Stimulated activated naive CD8-positive, alpha-beta T cell treated with anti-CD3 and anti-CD28 coated beads, Interleukin-15, Interleukin-2, amounts not matched to agents 100 U/mL and 50 U/mL, for 24 hours (primary cell): ENCODE measurements at regions not wholly inside any gene's neighbourhood (a gene's known extent, or its start where the extent isn't known, plus 50 kb on each side); places are given as distances from the start of the nearest gene placed in this dataset.
A peak's percentile ranks its signal among the peaks of the same experiment; 100 is the strongest.

Experiments
- ATAC-seq: fragments of 150-1000 bp; cut with Tn5 transposase; one replicate; pipeline ENCODE4 v1.10.0; 2021
- DNase-seq: peaks from one replicate; pipeline ENCODE4 v3.0.0; 2021

DNA sequence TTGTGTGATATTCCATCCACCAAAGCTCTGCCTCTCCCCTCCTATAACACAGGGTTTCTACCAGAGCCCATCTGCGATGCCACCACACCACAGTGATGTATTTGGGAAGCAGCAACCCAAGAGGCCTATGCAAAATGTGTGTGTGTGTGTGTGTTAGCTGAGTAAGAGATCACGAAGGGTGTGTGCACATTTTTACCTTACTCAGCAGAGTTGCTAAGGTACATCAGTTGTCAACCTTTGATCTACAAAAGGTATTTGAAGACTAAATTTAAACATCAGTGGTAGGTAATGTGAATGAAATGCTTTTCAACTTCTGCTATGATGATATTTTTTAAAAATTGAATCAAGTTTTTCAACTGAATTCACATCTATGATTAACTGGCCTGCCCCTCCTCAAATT, 227.6 kb downstream of the FBXO15 start:
- no peak for DNase-seq
- ATAC-seq: no peak

DNA sequence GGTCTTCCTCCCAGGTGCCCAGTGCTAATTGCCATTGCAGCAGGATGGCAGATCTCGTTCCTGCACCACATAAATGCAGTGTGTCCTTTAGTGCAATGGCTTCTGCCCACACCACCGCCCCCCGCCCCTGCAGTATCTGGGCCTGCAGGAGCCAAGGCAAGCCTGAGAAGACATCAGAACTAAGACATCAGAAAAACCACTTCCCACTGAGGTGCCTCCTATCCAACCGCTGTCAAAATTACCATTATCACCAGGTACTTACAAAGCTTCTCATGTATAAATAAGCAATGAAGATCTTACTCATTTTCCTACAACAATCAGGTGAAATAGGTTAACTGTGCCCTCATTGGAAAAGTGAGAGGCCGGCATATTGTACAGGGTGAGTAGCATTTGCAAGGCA, 228.8 kb downstream of the FBXO15 start:
- DNase-seq: no peak
- no peak for ATAC-seq

DNA sequence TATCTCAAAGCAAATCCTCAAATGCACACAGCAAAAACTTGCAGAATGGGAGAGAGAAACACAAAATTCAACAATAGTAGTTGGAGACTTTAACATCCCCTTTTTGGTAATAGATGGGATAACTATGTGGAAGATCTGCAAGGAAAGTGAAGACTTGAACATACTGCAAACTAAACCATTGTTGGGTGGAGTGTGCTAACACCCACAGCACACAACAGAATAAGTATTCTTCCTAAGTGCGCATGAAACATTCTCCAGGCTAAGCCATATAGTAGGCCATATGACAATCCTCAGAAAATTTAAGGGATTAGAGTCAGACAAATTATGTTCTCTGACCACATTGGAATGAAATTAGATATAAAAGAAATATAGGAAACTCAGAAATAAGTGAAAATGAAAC, 230.6 kb downstream of the FBXO15 start:
- ATAC-seq: no peak
- DNase-seq: no peak

- no peak for DNase-seq
- no peak for ATAC-seq
Measured at GRCh38 chr18:73913505-73913904, 234.1 kb downstream of the FBXO15 start.

DNA sequence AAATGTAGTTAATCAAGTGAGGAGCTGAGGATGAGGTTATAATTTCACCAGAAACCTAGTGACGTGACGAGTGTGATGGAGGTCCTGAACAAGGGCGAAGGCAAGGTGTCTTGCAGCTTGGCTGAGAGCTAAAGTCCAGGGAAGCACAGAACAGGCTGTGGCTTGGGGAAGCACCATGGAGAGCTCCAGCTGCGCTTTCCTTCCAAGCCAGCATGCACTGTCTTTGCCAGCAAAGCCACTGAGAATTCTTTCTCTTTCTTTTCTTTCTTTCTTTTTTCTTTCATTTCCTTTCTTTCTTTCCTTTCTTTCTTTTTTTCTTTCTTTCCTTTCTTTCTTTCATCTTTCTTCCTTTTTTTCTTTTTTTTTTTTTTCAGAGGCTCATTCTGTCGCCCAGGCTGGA, 239.3 kb downstream of the FBXO15 start:
- ATAC-seq (no peak), DNase-seq (no peak)

GRCh38 chr18:73901566-73901965, 246.1 kb downstream of the FBXO15 start:
- DNase-seq (no peak), ATAC-seq (no peak)

DNA sequence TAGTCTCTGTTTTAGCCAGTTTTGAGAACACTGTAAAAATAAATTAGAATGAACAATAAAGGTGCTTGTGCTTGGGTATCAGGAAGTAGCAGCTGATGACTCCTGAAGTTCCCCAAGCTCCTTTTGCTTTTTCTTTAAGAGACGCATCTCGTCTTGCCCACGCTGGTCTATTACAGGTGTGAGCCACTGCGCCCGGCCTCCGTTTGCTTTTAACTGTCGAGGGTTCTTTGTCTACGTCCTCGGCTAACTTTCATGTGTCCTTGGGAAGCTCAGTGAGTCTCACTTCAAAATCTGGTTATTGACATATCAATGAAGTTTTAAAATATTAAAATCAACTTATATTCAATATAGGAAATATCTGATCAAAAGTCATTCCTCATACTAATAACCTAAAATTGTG, 246.5 kb downstream of the FBXO15 start:
- DNase-seq: no peak
- no peak for ATAC-seq

GRCh38 chr18:73900106-73900835, 247.4 kb downstream of the FBXO15 start:
- ATAC-seq (no peak), DNase-seq (no peak)

GRCh38 chr18:73897517-73897916, 250.1 kb downstream of the FBXO15 start:
- ATAC-seq: no peak
- DNase-seq: no peak

- ATAC-seq (peak; percentile 15), DNase-seq (no peak)
Measured at GRCh38 chr18:73896685-73897084, 250.9 kb downstream of the FBXO15 start.

GRCh38 chr18:73895701-73896100, 251.9 kb downstream of the FBXO15 start:
- no peak for DNase-seq
- no peak for ATAC-seq

DNA sequence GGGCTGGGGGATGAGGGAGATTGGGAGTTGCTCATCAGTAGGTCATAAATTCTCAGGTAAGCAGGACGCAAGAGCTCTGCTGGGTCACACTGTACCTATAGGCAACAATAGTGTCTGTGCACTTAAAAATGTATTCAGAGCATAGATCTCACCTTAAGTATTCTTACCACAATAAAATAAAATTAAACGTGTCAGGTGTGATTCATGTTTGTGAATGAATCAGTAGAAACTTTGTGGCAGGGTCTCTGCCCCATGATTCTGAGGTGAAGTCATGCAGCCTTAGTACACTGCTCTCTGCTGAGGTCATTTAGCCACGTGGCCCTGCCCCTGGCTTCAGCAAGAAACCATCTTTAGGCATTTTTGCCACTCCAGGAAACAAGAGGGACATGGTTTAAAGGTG, 253.8 kb downstream of the FBXO15 start:
- no peak for DNase-seq
- peak; percentile 67 for ATAC-seq

DNA sequence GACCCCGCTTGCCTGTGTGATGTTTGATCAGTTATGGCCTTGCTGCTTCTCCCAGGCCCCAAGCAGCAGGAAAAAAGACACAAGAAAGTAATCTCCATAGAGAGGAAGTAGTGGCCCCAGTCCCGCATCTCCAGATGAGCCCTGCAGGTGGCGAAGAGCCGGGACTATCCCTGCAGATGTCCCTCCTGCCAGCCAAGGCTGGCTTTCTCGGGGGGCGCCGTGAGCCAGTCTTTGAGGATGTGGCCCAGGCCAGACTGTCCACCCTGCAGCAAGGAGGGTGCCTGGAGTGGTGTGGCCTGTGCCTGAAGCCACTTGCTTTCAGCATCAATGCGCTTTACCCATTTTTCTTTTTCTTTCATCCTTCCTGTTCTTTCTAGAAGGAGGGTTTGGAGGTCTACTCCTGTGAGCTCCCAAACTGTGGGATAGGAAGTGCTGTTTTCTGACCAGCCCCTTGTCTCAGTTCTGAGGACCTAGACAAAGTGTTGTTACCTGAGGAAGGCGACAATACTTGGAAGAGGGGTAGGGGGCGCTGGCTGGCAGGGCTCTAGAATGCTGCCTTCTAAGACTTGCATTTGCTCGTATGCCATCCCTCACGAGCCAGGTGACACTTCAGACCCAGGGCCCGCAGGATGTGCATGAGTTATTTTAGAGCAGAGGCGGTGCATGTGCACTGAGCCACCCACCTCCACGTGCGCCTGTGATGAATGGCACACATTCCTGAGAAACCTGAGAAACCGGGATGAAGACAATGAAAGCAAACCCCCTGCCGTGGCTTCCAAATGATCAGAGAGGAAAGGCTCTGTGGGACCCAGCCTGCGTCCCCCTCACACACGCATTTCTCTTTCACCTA, 255.8 kb downstream of the FBXO15 start:
- ATAC-seq: no peak
- no peak for DNase-seq

DNA sequence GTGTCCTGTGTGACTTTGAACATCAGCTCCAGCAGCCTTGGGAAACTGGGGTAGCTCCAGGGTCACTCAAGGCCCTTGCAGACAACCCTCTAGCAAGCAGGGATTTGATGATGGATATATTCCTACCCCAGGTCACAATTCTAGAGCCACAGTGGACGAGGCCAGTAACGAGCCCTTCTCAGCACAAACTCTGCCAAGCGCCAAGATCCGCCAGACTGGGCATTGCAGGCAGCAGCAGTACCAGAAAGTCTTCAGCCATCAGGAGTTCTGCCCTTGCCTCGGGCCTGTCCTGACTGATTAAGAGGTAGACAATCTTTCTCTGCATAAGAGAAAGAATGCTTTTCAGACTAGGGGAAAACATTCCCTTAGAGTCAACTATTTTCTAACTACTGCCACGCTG, 259.1 kb downstream of the FBXO15 start:
- DNase-seq: no peak
- ATAC-seq: no peak

DNA sequence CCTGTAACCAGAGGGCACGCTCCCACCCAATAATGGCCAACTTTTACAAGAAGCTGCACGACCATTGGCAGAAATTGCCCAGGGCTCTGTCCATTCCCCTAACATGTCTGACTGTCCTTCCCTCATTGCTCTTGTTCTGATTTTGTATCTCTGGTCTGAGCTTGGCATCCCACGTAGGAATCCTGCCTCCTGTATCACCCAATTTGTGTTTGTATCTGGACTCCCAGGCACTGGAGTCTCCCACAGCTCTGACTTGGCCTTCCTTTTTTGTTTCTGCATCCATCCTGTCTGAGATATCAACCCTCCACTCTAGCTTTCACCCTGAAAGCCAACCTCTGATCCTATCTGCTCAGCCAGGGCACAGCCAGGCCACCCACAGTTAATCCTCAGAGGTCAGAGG, 259.8 kb downstream of the FBXO15 start:
- DNase-seq: no peak
- ATAC-seq: no peak

DNA sequence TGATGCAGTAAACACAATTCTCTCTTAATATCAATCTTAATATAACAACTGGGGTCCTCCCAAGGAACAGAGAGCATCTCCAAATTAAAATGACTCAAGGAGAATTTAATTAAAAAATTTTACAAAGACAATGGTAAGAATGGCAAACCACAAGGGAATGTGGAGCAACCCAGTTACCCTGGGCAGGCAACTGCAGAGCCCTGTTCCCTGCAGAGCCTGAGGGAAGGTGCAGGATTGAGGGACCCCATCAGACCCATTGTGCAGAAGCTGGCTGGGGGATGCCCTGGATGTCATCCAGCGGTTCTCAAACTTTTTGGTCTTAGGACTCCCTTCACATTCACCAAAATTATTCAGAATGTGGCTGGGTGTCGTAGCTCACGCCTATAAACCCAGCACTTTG, 262.8 kb downstream of the FBXO15 start:
- no peak for DNase-seq

DNA sequence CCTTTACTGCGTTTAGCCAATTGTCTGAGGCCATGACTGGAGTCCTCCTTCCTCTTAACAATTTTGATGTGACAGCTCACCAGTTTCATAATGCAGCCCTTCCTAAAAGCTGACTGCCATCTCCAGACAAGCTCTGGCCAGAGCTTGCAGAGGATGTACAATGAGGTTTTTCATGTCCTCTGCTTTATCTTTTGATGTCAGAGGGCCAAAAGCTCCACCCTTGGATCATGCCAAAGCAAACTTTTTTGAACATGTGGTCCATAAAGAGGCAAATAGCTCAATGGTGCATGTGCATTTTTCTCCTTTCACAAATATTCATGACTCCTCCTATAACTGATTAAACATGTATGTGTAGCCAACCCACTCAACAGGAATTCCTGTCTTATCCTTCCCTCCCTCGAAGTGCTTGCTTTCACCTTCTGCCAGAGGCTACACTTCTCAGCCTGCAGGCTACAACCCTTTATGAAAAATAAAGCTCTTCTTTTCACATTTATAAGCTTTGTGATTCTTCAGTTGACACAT, 266.2 kb downstream of the FBXO15 start:
- DNase-seq (no peak), ATAC-seq (no peak)

More for the DNA sequence above, 262.8 kb downstream of the FBXO15 start:
- ATAC-seq: no peak

GRCh38 chr18:73880387-73880786, 267.2 kb downstream of the FBXO15 start:
- no peak for DNase-seq
- ATAC-seq: no peak

DNA sequence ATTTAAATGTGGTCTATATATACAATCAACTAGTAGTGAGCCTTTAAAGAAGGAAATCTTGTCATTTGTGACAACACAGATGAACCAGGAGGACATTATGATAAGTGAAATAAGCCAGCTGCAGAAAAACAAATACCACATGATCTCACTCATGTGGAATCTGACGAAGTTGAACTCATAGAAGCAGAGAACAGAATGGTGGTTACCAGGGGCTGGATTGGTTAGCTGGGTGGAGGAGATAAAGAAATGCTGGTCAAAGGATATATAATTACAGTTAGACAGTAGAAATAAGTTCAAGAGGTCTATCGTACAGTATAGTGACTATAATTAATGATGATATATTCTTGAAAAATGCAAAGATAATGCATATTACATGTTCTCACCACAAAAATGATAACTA, 267.9 kb downstream of the FBXO15 start:
- no peak for DNase-seq
- ATAC-seq: no peak

DNA sequence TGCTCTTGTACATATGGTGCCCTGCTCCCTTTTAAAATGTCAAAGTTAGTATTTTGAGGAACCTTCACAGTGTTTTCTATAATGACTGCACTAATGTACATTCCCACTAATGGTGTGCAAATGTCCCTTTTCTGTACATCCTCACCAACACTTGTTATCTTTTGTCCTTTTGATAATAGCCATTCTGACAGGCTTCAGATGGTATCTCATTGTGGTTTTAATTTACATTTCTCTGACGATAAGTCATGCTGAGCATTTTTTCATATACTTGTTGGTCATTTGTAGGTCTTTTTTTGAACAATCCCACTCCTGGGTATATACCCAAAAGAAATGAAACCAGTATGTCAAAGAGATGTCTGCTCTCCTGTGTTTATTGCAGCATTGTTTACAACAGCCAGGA, 268.3 kb downstream of the FBXO15 start:
- ATAC-seq (no peak), DNase-seq (no peak)

DNA sequence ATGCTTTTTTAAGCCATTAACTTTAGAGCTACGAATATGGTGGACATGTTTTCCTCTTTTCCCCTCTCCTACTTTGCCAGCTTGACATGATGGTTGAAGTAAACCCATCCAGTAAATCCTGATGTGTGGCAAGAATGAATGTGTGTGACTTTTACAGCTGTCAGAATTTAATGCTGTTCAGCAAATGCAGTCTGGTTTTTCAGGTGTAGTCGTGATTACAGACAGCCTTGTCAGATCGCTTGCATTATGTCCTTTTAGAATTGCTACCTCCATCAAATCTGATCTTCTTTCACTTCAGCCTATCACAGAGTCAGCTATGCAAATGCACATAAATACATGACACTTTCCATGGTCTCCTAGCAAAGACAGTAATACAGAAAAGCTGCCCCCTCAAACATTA, 278.5 kb downstream of the FBXO15 start:
- ATAC-seq (no peak), DNase-seq (no peak)

- ATAC-seq (no peak), DNase-seq (no peak)
Measured at GRCh38 chr18:73861771-73862170, 285.9 kb downstream of the FBXO15 start.

DNA sequence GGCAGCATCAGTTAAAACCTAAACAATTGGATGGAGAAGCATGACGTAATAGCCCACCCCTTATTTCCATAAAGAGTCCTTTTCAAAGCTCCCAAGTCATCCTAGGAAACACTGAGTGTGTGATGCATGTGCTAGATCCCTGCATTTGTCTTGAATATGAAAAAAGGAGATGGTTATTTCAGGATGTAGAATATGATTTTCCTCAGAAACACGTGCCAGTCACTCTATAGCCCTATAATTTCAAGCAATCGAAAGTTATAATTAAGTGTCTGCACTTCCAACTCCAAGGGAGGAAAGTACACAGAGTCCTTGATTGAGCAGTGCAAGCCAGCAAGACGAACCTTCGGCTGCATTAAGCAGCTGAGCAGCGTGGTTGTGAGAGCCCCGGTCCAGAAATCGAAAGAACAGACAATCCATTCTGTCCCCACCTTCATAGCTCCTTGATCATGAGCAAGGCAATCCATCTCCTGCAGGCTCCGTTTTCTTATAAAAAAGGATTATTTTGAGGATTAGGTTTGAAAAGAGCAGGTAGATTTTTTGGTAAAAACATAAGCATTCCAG, 287.7 kb downstream of the FBXO15 start:
- DNase-seq (no peak), ATAC-seq (no peak)
